ENCODE measurements at regions not wholly inside any gene's neighbourhood (a gene's known extent, or its start where the extent isn't known, plus 50 kb on each side); places are given as distances from the start of the nearest gene placed in this dataset.

DNA sequence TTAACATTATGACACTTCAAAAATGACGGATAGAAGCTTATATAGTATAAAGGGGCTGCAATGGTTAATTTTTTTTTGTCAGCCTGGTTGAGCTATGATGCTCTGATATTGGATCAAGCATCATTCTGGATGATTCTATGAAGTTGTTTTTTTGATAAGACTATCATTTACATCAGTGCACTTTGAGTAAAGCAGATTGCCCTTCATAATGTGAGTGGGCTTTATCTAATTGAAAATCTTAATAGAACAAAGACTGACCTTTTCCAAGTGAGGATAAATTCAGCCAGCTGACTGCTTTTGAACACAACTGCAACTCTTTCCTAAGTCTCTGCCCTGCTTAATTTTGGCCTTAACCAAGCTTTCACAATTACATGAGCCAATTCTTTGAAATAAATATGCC, 1476.2 kb downstream of the NCAM2 start:
- H3K4me3 ChIP-seq, result no peak overlapping the region
- H3K36me3 ChIP-seq (ENCODE audit: control insufficient read depth in 2 of 2, insufficient read depth in 2 of 2, low read length in 1 of 2), result no peaks in the 10 kb centered on the region
- DNase-seq (ENCODE audit: low read depth, low spot score), result no peak
- in situ Hi-C loops (cut with MboI) (no loop called here), intact Hi-C loops (cut with micrococcal nuclease; ENCODE audit: unreplicated experiment) (no loop called here)
- WGBS (ENCODE audit: insufficient coverage, insufficient replicate concordance, low lambda C conversion rate, missing lambda C conversion rate), result 0% methylated on average over 1 of the region's 1 CpG
- FAIRE-seq, result no peak
- H3K27ac ChIP-seq (ENCODE audit: control insufficient read depth, insufficient read depth), result no peak overlapping the region
- no peaks in the 10 kb centered on the region for H3K27me3 ChIP-seq (replicated peaks in 1 of 2; ENCODE audit: control insufficient read depth in 2 of 2, insufficient read depth in 2 of 2, low read length in 1 of 2)
- no peak for ATAC-seq
- ChIA-PET SMC1A (ENCODE audit: uncharacterized antibody, unreplicated experiment) (no interaction called here), CTCF (no interaction called here), POLR2A (no interaction called here), RAD21 (ENCODE audit: unreplicated experiment) (no interaction called here)
- BruUV-seq (replicated peaks), result no TSS peak
- no peaks in the 10 kb centered on the region for H3K4me1 ChIP-seq (ENCODE audit: control insufficient read depth, insufficient read depth, low read length)
- H3K9me3 ChIP-seq (replicated peaks; ENCODE audit: control insufficient read depth, insufficient read depth, low read length), result no peaks in the 10 kb centered on the region
- H4K20me1 ChIP-seq (ENCODE audit: control insufficient read depth, insufficient read depth), result no peaks in the 10 kb centered on the region
- H3K79me2 ChIP-seq (ENCODE audit: control insufficient read depth, insufficient read depth, low read length), result no peaks in the 10 kb centered on the region
- H3K9ac ChIP-seq (ENCODE audit: control insufficient read depth, insufficient read depth, low read length), result no peak overlapping the region
- no peak overlapping the region for H2AFZ ChIP-seq (ENCODE audit: control insufficient read depth, low read depth, low read length)
- no peak overlapping the region for H3K4me2 ChIP-seq (ENCODE audit: control insufficient read depth, insufficient read depth)
- TF ChIP-seq HDAC6 (IDR thresholded peaks at IDR 0.05; ENCODE audit: unreplicated experiment) (no peak), NFYB (IDR thresholded peaks at IDR 0.05; ENCODE audit: insufficient read depth, low read depth, low read length) (no peak), HDGF (IDR thresholded peaks at IDR 0.05) (no peak), KAT2A (conservative IDR thresholded peaks at IDR 0.05; ENCODE audit: control insufficient read depth, low read depth, low read length) (no peak), ZNF592 (IDR thresholded peaks at IDR 0.05) (no peak), NKRF (conservative IDR thresholded peaks at IDR 0.05) (no peak), POU2F2 (IDR thresholded peaks at IDR 0.05; ENCODE audit: borderline replicate concordance, low read depth, low read length) (no peak), CBFB (IDR thresholded peaks at IDR 0.05; ENCODE audit: low read depth) (no peak), FOS (IDR thresholded peaks at IDR 0.05; ENCODE audit: borderline replicate concordance, extremely low read depth, insufficient read length) (no peak), WRNIP1 (IDR thresholded peaks at IDR 0.05; ENCODE audit: borderline replicate concordance, low read depth, low read length) (no peak), IRF3 (IDR thresholded peaks at IDR 0.05) (no peak), RELA (IDR thresholded peaks at IDR 0.05; ENCODE audit: borderline replicate concordance, partially characterized antibody) (no peak), BCL11A (IDR thresholded peaks at IDR 0.05; ENCODE audit: low read depth, low read length) (no peak), TAF1 (IDR thresholded peaks at IDR 0.05; ENCODE audit: borderline replicate concordance, low read depth, low read length) (no peak), JUNB (IDR thresholded peaks at IDR 0.05) (no peak)
- TF ChIP-seq, protein P1, sequence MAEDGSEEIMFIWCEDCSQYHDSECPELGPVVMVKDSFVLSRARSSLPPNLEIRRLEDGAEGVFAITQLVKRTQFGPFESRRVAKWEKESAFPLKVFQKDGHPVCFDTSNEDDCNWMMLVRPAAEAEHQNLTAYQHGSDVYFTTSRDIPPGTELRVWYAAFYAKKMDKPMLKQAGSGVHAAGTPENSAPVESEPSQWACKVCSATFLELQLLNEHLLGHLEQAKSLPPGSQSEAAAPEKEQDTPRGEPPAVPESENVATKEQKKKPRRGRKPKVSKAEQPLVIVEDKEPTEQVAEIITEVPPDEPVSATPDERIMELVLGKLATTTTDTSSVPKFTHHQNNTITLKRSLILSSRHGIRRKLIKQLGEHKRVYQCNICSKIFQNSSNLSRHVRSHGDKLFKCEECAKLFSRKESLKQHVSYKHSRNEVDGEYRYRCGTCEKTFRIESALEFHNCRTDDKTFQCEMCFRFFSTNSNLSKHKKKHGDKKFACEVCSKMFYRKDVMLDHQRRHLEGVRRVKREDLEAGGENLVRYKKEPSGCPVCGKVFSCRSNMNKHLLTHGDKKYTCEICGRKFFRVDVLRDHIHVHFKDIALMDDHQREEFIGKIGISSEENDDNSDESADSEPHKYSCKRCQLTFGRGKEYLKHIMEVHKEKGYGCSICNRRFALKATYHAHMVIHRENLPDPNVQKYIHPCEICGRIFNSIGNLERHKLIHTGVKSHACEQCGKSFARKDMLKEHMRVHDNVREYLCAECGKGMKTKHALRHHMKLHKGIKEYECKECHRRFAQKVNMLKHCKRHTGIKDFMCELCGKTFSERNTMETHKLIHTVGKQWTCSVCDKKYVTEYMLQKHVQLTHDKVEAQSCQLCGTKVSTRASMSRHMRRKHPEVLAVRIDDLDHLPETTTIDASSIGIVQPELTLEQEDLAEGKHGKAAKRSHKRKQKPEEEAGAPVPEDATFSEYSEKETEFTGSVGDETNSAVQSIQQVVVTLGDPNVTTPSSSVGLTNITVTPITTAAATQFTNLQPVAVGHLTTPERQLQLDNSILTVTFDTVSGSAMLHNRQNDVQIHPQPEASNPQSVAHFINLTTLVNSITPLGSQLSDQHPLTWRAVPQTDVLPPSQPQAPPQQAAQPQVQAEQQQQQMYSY (CRISPR knock-in tag; IDR thresholded peaks at IDR 0.05), result no peak
